OCI-LY7 (cell line): ENCODE measurements at regions not wholly inside any gene's neighbourhood (a gene's known extent, or its start where the extent isn't known, plus 50 kb on each side); places are given as distances from the start of the nearest gene placed in this dataset.

Source experiments
- BruUV-seq: library from RNA; stranded (reverse); fragments of 400-500 nt; replicated peaks from 2 replicates; lab custom pipeline; 2021; lab: Mats Ljungman, UMichigan
- CTCF ChIA-PET: fragments of 300-600 bp; sonication (Branson Sonifier 250); formaldehyde crosslinking; loops from one replicate; lab custom pipeline; 2022; ENCODE audit warnings: antibody characterized with exemption; ENCODE audit not compliant: unreplicated experiment; lab: Charles Lee
- POLR2A ChIA-PET: fragments of 300-600 bp; sonication (Branson Sonifier 250); formaldehyde crosslinking; loops from one replicate; lab custom pipeline; 2022; ENCODE audit warnings: antibody characterized with exemption; lab: Charles Lee
- DNase-seq: peaks from one replicate; pipeline ENCODE4 v3.0.0-alpha.2; 2015; ENCODE audit warnings: low spot score
- H2AFZ ChIP-seq: fragments of 200-600 bp; sonication (generic), shearing (Covaris generic); 2 replicates; pipeline ENCODE4 v1.6.1; 2014; ENCODE audit warnings: mild to moderate bottlenecking, antibody characterized with exemption, low read length, moderate library complexity
- H3K27ac ChIP-seq: fragments of 200-600 bp; sonication (generic); 2 replicates; pipeline ENCODE4 v1.5.1; 2014; ENCODE audit warnings: mixed run types, low read depth, mild to moderate bottlenecking, moderate library complexity, low read length, inconsistent platforms; ENCODE audit not compliant: poor library complexity, severe bottlenecking
- H3K36me3 ChIP-seq: fragments of 200-600 bp; sonication (generic); 2 replicates; pipeline ENCODE4 v1.6.1; 2014; ENCODE audit warnings: mild to moderate bottlenecking, antibody characterized with exemption, low read length, moderate library complexity, mixed read lengths; ENCODE audit not compliant: insufficient read depth
- H3K4me1 ChIP-seq: fragments of 200-600 bp; sonication (generic); 2 replicates; pipeline ENCODE4 v1.5.1; 2014; ENCODE audit warnings: mild to moderate bottlenecking, low read length; ENCODE audit not compliant: insufficient read depth, poor library complexity, severe bottlenecking
- H3K4me2 ChIP-seq: fragments of 200-600 bp; sonication (generic); 2 replicates; pipeline ENCODE4 v1.6.1; 2014; ENCODE audit warnings: mild to moderate bottlenecking, low read length
- H3K4me3 ChIP-seq: fragments of 200-600 bp; sonication (generic); 2 replicates; pipeline ENCODE4 v1.5.1; 2014; ENCODE audit warnings: mild to moderate bottlenecking, low read depth, low read length; ENCODE audit not compliant: poor library complexity, severe bottlenecking
- H3K79me2 ChIP-seq: fragments of 200-600 bp; sonication (generic); 2 replicates; pipeline ENCODE4 v1.6.1; 2016; ENCODE audit warnings: low read depth, mild to moderate bottlenecking, low read length, moderate library complexity, mixed read lengths; ENCODE audit not compliant: insufficient read depth
- H3K9me2 ChIP-seq: fragments of 200-600 bp; sonication (generic); 2 replicates; pipeline ENCODE4 v1.6.1; 2016; ENCODE audit warnings: mild to moderate bottlenecking, low read length, mixed read lengths; ENCODE audit not compliant: insufficient read depth
- H3K9me3 ChIP-seq: fragments of 200-600 bp; sonication (generic); 2 replicates; pipeline ENCODE4 v1.6.1; 2014; ENCODE audit warnings: mild to moderate bottlenecking, mixed run types, low read length, mixed read lengths
- H4K20me1 ChIP-seq: fragments of 200-600 bp; sonication (generic); 2 replicates; pipeline ENCODE4 v1.6.1; 2014; ENCODE audit warnings: mild to moderate bottlenecking, antibody characterized with exemption, low read length, moderate library complexity, mixed read lengths; ENCODE audit not compliant: insufficient read depth
- CTCF ChIP-seq: fragments of 200-600 bp; sonication (generic); conservative IDR thresholded peaks from 2 replicates; pipeline ENCODE4 v1.5.1; 2014; ENCODE audit warnings: mild to moderate bottlenecking, antibody characterized with exemption, low read length, moderate library complexity, mixed read lengths
- EZH2phosphoT487 ChIP-seq: fragments of 200-600 bp; sonication (generic); IDR thresholded peaks from 2 replicates; pipeline ENCODE4 v1.6.1; 2018; ENCODE audit warnings: low read depth, borderline replicate concordance, mild to moderate bottlenecking, mixed run types, antibody characterized with exemption, low read length, moderate library complexity, mixed read lengths
- intact Hi-C: fragments of 100-400 bp; cut with micrococcal nuclease; formaldehyde crosslinking; loops from one replicate; pipeline ENCODE4 v1.10.0; 2022; ENCODE audit not compliant: unreplicated experiment

GRCh38 chr13:42383025-42383424 lies 111.1 kb downstream of the AKAP11 start:
- intact Hi-C loops = no loop called here
- Histone ChIP-seq H3K36me3 (no peaks in the 10 kb centered on the region), H3K4me3 (no peak overlapping the region), H3K79me2 (no peaks in the 10 kb centered on the region), H3K9me3 (no peaks in the 10 kb centered on the region), H3K4me2 (no peak overlapping the region), H4K20me1 (no peaks in the 10 kb centered on the region), H3K4me1 (peaks cover 18% of the 10 kb centered on the region), H3K27ac (no peak overlapping the region), H2AFZ (no peak overlapping the region), H3K9me2 (no peaks in the 10 kb centered on the region)
- POLR2A ChIA-PET = interaction anchor here (0.5 to 1.9 kb wide), 3 partner anchors 10 to 35 kb away, joined by 4 to 6 read pairs (median 4); no protein-coding TSS in a partner anchor
- no peak for DNase-seq
- TF ChIP-seq CTCF = no peak
- TF ChIP-seq EZH2phosphoT487 = no peak
- CTCF ChIA-PET = no interaction called here
- BruUV-seq = no TSS peak

- Histone ChIP-seq H4K20me1 (no peaks in the 10 kb centered on the region), H2AFZ (no peak overlapping the region), H3K9me3 (no peaks in the 10 kb centered on the region), H3K36me3 (no peaks in the 10 kb centered on the region), H3K4me2 (no peak overlapping the region), H3K4me1 (peaks cover 12% of the 10 kb centered on the region), H3K27ac (no peak overlapping the region), H3K4me3 (no peak overlapping the region), H3K79me2 (no peaks in the 10 kb centered on the region), H3K9me2 (no peaks in the 10 kb centered on the region)
- TF ChIP-seq EZH2phosphoT487 (no peak), CTCF (no peak)
- intact Hi-C loops = no loop called here
- ChIA-PET CTCF (no interaction called here), POLR2A (interaction anchor here (1.9 kb wide), 1 partner anchor 8 kb away, joined by 6 read pairs; no protein-coding TSS in a partner anchor)
- BruUV-seq = no TSS peak
- no peak for DNase-seq
Measured at GRCh38 chr13:42384265-42384664, 112.3 kb downstream of the AKAP11 start.

DNA sequence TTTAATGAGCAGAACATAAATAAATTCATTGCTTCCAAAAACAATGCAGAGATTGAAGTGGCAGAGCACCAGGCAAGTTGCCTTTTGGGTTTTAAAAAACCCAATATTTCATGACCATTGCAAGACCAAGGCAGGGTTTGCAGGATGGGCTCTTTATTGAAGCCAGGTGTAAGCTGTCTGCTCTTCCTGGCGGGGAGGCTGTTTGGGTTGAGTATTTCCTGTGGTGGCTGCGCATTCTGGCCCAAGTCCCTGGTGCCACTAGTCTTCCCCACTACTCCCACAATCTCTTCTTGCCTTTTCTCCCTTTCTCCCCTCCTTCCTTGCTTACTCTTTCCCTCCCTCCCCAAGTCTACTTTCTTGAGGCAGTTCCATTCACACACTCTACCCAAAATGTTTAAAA lies 116.4 kb downstream of the AKAP11 start:
- no peaks in the 10 kb centered on the region for H3K9me2 ChIP-seq
- no peak for TF ChIP-seq EZH2phosphoT487
- TF ChIP-seq CTCF = no peak
- H3K4me2 ChIP-seq = no peak overlapping the region

More for the DNA sequence above, 116.4 kb downstream of the AKAP11 start:
- DNase-seq = no peak
- H3K79me2 ChIP-seq = no peaks in the 10 kb centered on the region
- H3K4me1 ChIP-seq = no peaks in the 10 kb centered on the region
- CTCF ChIA-PET = no interaction called here
- H3K36me3 ChIP-seq = no peaks in the 10 kb centered on the region
- no peaks in the 10 kb centered on the region for H4K20me1 ChIP-seq
- H3K27ac ChIP-seq = no peak overlapping the region
- BruUV-seq = no TSS peak
- H2AFZ ChIP-seq = no peak overlapping the region
- H3K9me3 ChIP-seq = no peaks in the 10 kb centered on the region
- intact Hi-C loops = no loop called here
- POLR2A ChIA-PET = interaction anchor here (0.5 kb wide), 1 partner anchor 100 kb away, joined by 3 read pairs; no protein-coding TSS in a partner anchor
- no peak overlapping the region for H3K4me3 ChIP-seq
